ENCODE measurements at regions not wholly inside any gene's neighbourhood (a gene's known extent, or its start where the extent isn't known, plus 50 kb on each side); places are given as distances from the start of the nearest gene placed in this dataset.
A peak's percentile ranks its signal among the peaks of the same experiment; 100 is the strongest.

GRCh38 chr13:104163866-104164630 is 1097.8 kb upstream of the SLC10A2 start:
- DNase-seq (ENCODE audit: low spot score): peak; percentile 44

DNA sequence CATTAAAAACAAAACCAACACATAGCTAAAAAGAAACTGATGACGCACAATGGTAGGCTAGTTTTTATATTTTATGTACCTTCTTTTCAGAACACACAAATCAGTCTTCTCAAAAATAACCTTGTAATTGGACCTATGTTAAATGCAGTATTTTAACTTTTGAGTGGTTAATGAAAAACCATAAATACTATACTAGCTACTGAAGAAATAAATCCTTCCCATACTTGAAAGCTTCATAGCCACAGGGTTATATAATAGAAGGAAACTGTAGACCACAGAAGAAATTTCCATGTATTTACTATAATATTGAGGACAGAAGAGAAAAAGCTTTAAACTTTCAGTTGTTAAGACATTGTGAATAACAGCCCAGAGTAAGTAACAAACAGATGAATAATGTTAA is 1094.3 kb upstream of the SLC10A2 start:
- DNase-seq (ENCODE audit: low spot score): no peak

GRCh38 chr13:104143760-104144416 is 1077.7 kb upstream of the SLC10A2 start:
- no peak for DNase-seq (ENCODE audit: low spot score)

DNA sequence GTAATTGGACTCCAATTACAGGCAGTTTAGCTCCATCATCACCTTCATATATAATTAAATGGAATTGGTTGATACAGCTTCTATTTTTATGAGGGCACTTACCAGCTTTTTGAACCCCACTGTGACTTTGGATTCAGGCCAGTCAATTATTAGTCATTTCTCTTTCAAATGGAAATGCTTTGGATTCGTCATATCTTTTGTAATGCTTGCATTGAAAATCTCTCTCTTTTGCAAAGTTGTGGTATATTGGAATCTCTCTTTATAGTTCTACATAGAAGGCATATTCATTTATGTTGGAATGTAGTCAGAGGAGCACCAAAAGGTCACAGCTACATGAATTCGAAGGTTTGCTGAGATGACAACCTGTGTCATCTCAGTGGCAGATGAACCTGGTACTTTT is 1074.3 kb upstream of the SLC10A2 start:
- peak; percentile 39 for DNase-seq (ENCODE audit: low spot score)

GRCh38 chr13:104137416-104137815 is 1071.2 kb upstream of the SLC10A2 start:
- DNase-seq (ENCODE audit: low spot score): no peak

DNA sequence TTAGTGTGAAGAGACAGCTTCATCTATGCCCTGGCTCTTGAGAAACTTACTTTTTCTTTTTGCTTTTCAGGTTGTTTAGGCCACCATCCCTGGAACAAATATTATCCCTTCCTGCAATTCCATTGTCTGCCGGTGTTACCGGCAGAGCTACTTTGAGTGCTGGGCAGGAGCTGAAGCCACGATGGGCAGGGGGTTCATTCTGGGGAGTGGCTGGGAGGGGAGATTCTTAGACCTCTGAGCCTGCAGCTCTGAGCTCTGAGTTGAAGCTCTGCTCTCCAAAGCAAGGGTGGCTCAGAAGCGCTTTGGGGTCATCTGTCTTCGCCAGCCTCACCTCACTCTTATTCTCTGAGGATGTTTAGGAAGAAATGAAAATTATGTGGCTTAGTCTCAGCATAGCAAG is 1066.6 kb upstream of the SLC10A2 start:
- DNase-seq (ENCODE audit: low spot score): no peak

DNA sequence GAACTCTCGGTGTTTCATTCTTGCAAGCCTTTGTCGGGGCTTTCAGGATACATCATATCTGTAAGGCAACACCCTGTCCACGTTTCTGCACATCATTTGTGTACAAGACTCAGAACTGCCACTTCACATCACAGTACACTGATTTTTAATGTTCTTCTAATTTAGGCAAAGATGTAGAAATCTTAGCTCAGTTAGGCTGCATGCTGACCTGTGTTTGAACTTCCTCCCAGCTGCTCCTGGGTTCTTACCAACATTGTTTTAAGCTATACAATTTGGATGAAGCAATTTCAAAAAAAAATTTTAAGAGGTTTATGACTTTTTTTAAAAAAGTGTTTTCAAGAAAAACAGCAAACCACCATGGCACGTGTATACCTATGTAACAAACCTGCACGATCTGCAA is 1047.9 kb upstream of the SLC10A2 start:
- no peak for DNase-seq (ENCODE audit: low spot score)

- DNase-seq (ENCODE audit: low spot score): no peak
These were observed 1044.8 kb upstream of the SLC10A2 start for GRCh38 chr13:104111031-104111430.

- peak; percentile 60 for DNase-seq (ENCODE audit: low spot score)
These were observed 1040.6 kb upstream of the SLC10A2 start for GRCh38 chr13:104106705-104107393.

DNA sequence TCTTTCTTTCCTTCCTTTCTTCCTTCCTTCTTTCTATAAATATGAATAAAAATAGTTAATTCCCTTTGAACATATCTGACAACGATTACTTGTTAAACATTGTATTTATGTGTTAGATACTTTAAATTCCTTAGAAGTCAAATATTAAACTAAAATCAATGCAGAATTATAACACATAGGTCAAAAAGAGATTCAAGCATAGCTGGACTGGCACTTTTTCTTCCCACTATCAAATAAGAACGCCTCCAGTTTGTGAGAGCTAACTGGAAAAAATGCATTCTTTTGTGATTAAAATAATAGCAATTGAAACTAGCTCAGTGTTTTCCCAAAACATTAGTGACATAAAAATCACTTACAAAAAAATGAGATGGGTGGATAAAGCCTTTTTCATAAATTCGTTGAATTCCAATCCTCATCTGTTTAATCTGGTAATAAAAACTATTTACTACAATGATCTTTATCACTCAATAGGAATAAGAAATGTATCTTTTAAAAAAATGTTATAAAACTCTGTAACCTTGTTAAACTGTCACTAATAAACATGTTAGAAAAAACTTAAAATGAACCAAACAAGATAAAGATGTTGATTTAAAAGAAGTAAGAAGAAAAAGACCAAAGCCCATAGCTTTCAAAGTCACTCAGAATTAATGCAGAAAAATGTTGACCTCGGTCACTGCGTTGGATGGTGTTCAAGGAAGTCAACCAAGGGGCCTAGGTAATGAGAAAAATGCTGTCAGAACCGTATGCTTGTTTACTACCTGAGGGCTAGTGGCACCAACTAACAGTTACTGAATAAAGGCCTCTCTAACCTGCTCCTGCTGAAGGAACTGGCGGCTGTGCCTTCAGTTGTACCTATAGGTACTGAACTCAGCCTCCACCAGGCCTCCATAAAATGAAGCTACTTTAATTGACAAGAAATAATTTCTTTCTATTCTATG is 1039.5 kb upstream of the SLC10A2 start:
- DNase-seq (ENCODE audit: low spot score): no peak

DNA sequence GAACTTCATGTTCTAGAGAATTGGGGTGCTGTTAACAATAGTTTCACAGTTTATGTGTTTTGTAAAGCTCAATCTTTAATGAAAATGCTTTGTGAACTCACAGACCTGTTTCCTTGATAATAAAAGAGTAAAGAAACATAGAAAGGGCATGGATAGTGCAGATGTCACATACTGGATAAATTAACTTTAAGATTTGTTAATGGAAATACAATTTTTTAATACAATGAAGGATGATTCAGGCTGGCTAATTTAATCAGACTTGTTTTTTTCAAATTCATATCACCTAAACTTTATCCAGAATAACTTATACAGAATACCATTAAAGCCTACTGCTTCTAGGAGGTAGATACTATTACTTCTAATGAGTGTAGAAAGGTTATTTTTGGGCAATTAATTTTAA is 1033.5 kb upstream of the SLC10A2 start:
- DNase-seq (ENCODE audit: low spot score): no peak

GRCh38 chr13:104098421-104098820 is 1032.2 kb upstream of the SLC10A2 start:
- DNase-seq (ENCODE audit: low spot score): no peak

- DNase-seq (ENCODE audit: low spot score): no peak
These were observed 1020.5 kb upstream of the SLC10A2 start for GRCh38 chr13:104086759-104087158.

DNA sequence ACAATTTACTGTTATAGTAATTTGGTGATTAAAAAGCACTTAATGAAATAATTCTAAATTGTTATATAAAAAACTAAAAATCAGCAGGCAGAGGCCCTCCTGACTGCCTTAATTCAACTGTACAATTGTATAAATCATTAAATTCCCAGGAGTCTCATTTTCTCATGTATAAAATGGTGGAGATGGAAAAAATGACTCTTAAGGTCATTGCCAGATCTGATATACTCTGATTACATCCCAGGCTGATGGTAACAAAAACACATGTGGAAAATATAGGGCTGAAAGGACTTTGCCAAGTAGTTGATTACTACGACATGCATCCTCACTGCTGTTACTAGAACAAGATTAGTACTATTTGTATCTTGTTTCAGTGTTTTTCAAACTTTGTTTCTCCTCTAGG is 1020.0 kb upstream of the SLC10A2 start:
- no peak for DNase-seq (ENCODE audit: low spot score)

DNA sequence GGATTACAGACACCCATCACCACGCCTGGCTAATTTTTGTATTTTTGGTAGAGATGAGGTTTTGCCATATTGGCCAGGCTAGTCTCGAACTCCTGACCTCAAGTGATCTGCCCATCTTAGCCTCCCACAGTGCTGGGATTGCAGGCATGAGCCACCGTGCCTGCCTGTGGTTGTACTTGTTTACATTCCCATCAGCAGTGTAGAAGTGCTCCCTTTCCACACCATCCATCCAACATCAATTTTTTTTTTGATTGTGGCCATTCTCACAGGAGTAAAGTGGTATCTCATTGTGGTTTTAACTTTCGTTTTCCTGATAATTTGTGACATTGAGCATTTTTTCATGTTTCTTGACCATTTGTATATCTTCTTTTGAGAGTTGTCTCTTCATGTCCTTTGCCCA is 1019.4 kb upstream of the SLC10A2 start:
- DNase-seq (ENCODE audit: low spot score): no peak

DNA sequence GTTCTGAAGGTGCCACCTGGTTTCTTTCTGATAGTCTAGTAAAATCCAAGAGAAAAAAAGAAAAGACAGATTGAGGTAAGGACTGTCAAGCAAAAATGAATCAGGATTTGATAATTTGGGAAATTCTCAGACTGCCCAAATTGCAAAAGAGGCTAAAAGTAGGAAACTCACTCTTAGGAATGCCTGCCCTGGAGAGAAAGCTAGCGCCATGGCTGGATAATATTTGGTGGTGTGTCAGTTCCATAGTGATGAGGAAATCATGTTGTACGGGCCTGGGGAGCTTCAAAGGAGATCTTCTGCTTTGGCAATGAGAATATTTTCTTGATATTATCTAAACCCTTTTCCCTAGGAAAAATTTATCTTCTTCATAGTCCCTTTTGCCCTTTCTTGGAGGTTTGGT is 1008.1 kb upstream of the SLC10A2 start:
- DNase-seq (ENCODE audit: low spot score): no peak

- no peak for DNase-seq (ENCODE audit: low spot score)
These were observed 1005.6 kb upstream of the SLC10A2 start for GRCh38 chr13:104071806-104072205.

- DNase-seq (ENCODE audit: low spot score): no peak
These were observed 999.1 kb upstream of the SLC10A2 start for GRCh38 chr13:104065328-104065727.

DNA sequence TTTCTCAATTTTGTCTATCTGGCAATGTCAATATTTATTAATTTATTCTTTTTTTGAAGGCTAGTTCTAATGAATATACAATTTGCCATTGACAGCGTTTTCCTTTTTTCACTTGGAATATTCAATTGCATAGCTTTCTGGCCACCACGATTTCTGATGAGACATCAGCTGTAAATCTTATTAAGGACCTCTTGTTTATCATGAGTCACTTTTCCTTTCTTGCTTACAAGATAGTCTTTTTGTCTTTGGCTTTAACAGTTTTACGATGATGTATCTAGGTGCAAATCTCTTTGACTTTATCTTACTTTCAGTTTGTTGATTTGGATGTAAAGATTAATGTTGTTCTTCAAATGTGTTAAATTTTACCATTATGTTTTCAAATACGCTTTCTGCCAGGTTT is 991.6 kb upstream of the SLC10A2 start:
- DNase-seq (ENCODE audit: low spot score): peak; percentile 9

DNA sequence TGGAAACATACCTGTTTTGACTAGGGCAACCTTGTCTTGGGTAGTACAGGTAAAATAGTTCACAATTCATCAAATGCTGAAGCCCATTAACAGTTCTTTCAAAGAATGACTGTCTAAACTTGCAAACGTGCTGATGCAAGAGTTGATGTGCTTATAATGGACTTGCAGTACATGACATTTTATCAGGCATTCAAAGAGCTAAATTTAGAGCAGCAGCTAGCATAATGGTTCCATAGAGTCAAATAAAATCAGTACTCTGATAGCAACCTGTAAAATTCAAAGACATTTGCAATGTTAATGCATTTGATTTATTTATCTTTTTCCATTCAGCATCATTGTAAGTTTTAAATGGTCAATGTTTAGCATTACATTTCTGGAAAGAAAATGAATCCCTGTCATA is 979.7 kb upstream of the SLC10A2 start:
- DNase-seq (ENCODE audit: low spot score): no peak

DNA sequence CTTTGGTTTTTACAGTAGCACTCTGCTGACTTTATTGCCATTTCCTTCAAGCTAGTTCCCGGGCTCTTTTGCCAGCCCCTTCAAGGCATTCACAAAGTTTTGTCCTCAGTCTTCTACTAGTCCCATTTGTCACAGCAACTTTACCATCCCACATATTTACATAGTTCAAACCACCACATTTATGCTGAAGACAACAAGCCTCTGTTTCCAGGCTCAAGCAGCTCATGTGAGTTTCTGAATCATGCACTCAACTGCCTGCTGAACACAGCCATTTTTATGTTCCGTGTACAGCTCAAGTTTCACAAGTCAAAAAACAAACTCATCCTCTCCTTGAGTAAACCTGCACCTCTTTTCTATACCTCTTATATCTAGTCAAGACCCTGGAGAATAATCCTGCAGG is 977.0 kb upstream of the SLC10A2 start:
- DNase-seq (ENCODE audit: low spot score): peak; percentile 81

DNA sequence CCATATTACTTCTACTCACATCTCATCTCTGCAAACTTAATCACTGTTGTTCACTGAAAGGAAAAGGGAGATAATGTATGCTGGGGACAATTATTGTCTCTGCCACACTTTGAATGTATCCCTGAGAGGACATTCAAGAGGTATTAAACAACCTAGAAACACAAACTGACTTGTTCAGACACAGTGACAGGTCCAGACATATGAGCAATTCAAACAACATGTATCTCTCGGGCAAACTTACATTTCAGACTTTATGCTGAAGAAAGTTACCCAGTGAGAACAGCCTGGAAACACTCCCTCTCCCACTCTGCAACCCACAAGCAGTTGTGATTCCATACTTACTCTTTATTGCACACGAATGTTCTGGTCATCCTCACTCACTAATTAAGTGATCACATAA is 968.7 kb upstream of the SLC10A2 start:
- no peak for DNase-seq (ENCODE audit: low spot score)
